ENCODE measurements at regions not wholly inside any gene's neighbourhood (a gene's known extent, or its start where the extent isn't known, plus 50 kb on each side); places are given as distances from the start of the nearest gene placed in this dataset.

- H3K79me2 ChIP-seq (ENCODE audit: control insufficient read depth in 1 of 2, insufficient read depth in 2 of 2, low read length in 2 of 2): no peaks in the 10 kb centered on the region
- no peak overlapping the region for H3K4me3 ChIP-seq (ENCODE audit: extremely low read depth in 1 of 4, insufficient read depth in 2 of 4, low read depth in 3 of 4, low read length in 4 of 4)
- no peaks in the 10 kb centered on the region for H3K36me3 ChIP-seq (ENCODE audit: control insufficient read depth in 2 of 4, insufficient read depth in 4 of 4, low read length in 3 of 4)
- H3K27ac ChIP-seq (ENCODE audit: low read depth, low read length): no peak overlapping the region
- no peak overlapping the region for H2BK12ac ChIP-seq (ENCODE audit: low read depth, low read length)
- H3K23ac ChIP-seq (ENCODE audit: insufficient read length): no peak overlapping the region
- no peaks in the 10 kb centered on the region for H3K9me3 ChIP-seq (ENCODE audit: insufficient read depth in 2 of 2, low read depth in 1 of 2, low read length in 1 of 2)
- H4K91ac ChIP-seq (replicated peaks; ENCODE audit: insufficient read length, low read length): no peak overlapping the region
- no peaks in the 10 kb centered on the region for H3K23me2 ChIP-seq (ENCODE audit: low read depth, low read length)
- DNase-seq (ENCODE audit: low read depth in 1 of 2, low spot score in 2 of 2) (no peak), FAIRE-seq (no peak)
- no peak overlapping the region for H2AK5ac ChIP-seq (ENCODE audit: low read depth, low read length)
- H3K4me1 ChIP-seq (replicated peaks in 1 of 4; ENCODE audit: control insufficient read depth in 3 of 4, insufficient read depth in 4 of 4, low read length in 3 of 4): no peaks in the 10 kb centered on the region
- no peak overlapping the region for H4K8ac ChIP-seq (ENCODE audit: extremely low read depth, insufficient read depth, low read length)
- no peak overlapping the region for H3K4ac ChIP-seq (replicated peaks; ENCODE audit: insufficient read length, low read depth, low read length)
- POLR2A ChIA-PET (ENCODE audit: partially characterized antibody): no interaction called here
- no peak overlapping the region for H2BK20ac ChIP-seq (ENCODE audit: low read length)
- H4K20me1 ChIP-seq (replicated peaks in 1 of 2; ENCODE audit: control insufficient read depth in 1 of 2, insufficient read depth in 2 of 2, low read length in 2 of 2): no peaks in the 10 kb centered on the region
- H2BK120ac ChIP-seq (replicated peaks; ENCODE audit: low read depth, low read length): no peak overlapping the region
- no peak overlapping the region for H3K18ac ChIP-seq (ENCODE audit: extremely low read depth, low read length)
- no peak overlapping the region for H3K9ac ChIP-seq (replicated peaks in 1 of 4; ENCODE audit: extremely low read depth in 1 of 4, low read depth in 3 of 4, low read length in 3 of 4)
- no peak overlapping the region for H4K5ac ChIP-seq (ENCODE audit: insufficient read length, low read depth, low read length)
- H3K4me2 ChIP-seq (ENCODE audit: insufficient read depth in 1 of 2, low read depth in 2 of 2, low read length in 2 of 2): no peak overlapping the region
- H2AFZ ChIP-seq (ENCODE audit: low read length): no peak overlapping the region
- no peak overlapping the region for H3K14ac ChIP-seq (ENCODE audit: insufficient read length)
- TF ChIP-seq ZNF274 (IDR thresholded peaks at IDR 0.05; ENCODE audit: borderline replicate concordance, extremely low read depth, low read length) (no peak), GABPA (IDR thresholded peaks at IDR 0.05; ENCODE audit: borderline replicate concordance, insufficient read depth, low read length) (no peak), TBP (IDR thresholded peaks at IDR 0.05; ENCODE audit: low read depth, low read length) (no peak)
- H3K79me1 ChIP-seq (ENCODE audit: low read depth, low read length): no peaks in the 10 kb centered on the region
- H2BK15ac ChIP-seq (ENCODE audit: low read length): no peak overlapping the region
- CTCF ChIA-PET (ENCODE audit: partially characterized antibody): no interaction called here
- H3K56ac ChIP-seq (replicated peaks; ENCODE audit: insufficient read length, low read depth, low read length): no peak overlapping the region
- H3K27me3 ChIP-seq (replicated peaks in 1 of 4; ENCODE audit: control insufficient read depth in 3 of 4, extremely low read depth in 1 of 4, insufficient read depth in 3 of 4, low read length in 3 of 4): no peaks in the 10 kb centered on the region
- no peak overlapping the region for H2BK5ac ChIP-seq (ENCODE audit: low read depth, low read length)
Measured at GRCh38 chr6:67287566-67287965, 1347.5 kb upstream of the ADGRB3 start.

Data from H1 (cell line).